ENCODE measurements at regions not wholly inside any gene's neighbourhood (a gene's known extent, or its start where the extent isn't known, plus 50 kb on each side); places are given as distances from the start of the nearest gene placed in this dataset.
A peak's percentile ranks its signal among the peaks of the same experiment; 100 is the strongest.

GRCh38 chr1:207228987-207229386 is 92.5 kb upstream of the CD55 start:
- no peak for DNase-seq

DNA sequence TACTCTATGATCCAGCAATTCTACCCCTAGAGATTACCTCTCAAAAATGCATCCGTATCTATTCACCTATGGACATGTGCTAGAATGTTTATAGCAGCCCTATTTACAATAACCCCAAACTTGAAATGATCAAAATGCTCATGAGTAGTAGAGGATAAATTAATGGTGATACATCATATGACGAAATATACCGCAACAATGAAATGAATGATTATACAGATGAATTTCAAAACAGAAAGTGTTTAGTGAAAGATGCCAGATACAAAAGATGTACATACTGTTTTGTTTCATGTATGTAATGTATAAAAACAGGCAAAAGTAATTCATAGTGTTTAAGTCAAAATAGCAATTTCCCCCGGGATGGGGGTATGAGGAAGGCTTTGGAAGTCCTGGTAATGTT is 91.0 kb upstream of the CD55 start:
- DNase-seq, result no peak
- no peak for TF ChIP-seq POLR2A (IDR thresholded peaks at IDR 0.05; ENCODE audit: low read length)
- TF ChIP-seq GATA1 (IDR thresholded peaks at IDR 0.05; ENCODE audit: low read depth, low read length), result no peak

More at GRCh38 chr1:207228987-207229386, 92.5 kb upstream of the CD55 start:
- TF ChIP-seq GATA1 (IDR thresholded peaks at IDR 0.05; ENCODE audit: low read depth, low read length) (no peak), POLR2A (IDR thresholded peaks at IDR 0.05; ENCODE audit: low read length) (no peak)

GRCh38 chr1:207234690-207235089 is 86.8 kb upstream of the CD55 start:
- TF ChIP-seq GATA1 (IDR thresholded peaks at IDR 0.05; ENCODE audit: low read depth, low read length) (no peak), POLR2A (IDR thresholded peaks at IDR 0.05; ENCODE audit: low read length) (no peak)
- no peak for DNase-seq

DNA sequence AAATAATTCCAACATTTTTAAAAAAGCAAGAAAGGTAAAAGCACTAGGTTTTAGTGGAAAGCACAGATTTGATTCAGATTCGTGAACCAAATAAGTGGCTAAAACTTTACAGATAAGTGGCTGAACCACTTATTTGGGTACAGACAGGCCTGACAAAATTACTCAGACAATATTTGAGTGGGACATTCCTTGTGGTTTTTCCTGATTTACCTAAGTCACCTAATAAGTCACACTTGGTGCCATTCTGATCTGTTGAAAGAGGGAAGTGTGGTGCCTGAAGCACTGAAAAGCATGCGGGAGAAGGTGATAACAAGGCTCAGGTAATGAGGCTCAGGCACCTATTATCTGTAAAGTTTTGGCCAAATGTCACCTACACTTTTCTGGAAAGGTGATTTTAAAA is 81.6 kb upstream of the CD55 start:
- TF ChIP-seq GATA1 (IDR thresholded peaks at IDR 0.05; ENCODE audit: low read depth, low read length) (no peak), POLR2A (IDR thresholded peaks at IDR 0.05; ENCODE audit: low read length) (no peak)
- no peak for DNase-seq

GRCh38 chr1:207240325-207241101 is 81.0 kb upstream of the CD55 start:
- no peak for DNase-seq
- TF ChIP-seq POLR2A (IDR thresholded peaks at IDR 0.05; ENCODE audit: low read length) (no peak), GATA1 (IDR thresholded peaks at IDR 0.05; ENCODE audit: low read depth, low read length) (no peak)

DNA sequence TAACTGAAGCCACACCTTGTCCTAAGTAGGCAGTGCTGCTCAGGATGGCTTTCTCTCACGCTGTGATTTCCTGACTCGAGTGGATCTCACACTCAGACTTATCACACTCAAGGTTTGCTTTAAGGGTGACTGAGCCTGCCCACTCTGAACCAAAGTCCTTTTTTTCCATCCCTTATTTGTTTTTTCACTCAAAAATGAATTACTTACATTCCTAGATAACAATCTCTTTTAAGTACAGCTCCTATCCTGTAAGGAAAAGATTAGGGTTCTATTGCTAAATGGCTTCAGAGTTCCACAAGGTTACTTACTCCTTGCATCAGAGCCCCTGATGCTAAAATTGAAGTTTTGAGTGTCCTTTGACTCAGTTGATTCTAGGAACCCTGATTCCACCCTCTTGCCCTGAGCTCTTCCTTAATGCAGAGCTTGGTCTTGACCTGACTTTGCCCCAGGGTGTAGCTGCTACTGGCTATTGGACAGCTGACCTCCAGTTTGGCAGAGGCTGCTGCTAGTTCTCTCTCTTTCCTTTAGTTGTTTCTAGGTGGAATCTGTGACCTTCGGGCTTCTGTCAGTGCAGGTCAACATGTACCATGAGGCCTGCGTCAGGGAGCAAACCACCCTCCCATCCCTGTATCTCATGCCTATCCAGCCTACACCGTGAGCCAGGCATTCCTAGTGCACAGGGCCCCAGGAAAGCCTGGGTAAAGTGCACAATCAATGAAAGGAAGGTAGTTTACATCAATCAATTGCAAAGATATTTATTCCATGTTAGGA is 80.1 kb upstream of the CD55 start:
- no peak for TF ChIP-seq POLR2A (IDR thresholded peaks at IDR 0.05; ENCODE audit: low read length)
- no peak for TF ChIP-seq GATA1 (IDR thresholded peaks at IDR 0.05; ENCODE audit: low read depth, low read length)
- DNase-seq, result peak in 1 of 2 experiments; percentile 23

DNA sequence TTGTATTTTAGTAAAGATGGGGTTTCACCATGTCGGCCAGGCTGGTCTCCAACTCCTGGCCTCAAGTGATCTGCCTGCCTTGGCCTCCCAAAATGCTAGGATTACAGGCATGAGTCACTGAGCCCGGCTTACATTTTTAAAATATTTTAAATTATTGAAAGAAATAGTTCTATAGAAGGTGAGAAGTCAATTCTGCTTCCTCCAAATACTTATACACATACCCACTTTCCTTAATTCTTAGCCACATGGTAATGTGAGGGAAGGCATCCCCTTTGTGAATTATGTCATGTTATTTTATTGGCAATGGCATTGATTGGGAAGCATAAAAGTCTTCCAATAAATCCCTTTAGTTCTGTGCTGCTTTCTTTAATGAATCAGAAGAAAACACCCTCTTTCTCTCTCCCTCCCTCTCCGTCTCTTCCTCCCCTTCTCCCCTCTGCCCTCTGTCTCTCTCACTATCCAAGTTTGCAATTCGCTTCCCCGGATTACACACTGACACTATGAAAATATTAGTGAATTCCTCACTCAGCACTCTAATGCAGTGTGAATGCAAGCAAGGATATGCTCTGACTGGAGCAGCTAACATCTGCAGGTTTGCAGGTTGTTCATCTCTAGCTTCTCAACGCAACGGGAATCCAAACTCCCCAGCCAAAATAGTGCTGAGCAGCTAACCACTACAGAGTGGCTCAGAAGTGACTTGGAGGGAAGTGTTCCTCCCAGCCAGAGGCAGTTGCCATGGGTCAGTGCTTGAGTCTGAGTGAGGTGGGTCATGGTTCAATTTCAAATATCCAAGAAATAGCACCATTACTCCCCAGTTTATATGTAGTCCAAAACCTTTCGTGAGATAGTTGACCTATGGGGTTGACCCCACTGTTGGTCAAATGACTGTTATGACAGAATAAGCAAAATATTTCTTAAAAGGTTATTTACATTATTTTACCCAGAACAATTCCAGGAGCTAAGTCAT is 77.8 kb upstream of the CD55 start:
- TF ChIP-seq GATA1 (IDR thresholded peaks at IDR 0.05; ENCODE audit: low read depth, low read length) (no peak), POLR2A (IDR thresholded peaks at IDR 0.05; ENCODE audit: low read length) (no peak)
- DNase-seq, result no peak

- DNase-seq, result peak in 1 of 2 experiments; percentile 12
- TF ChIP-seq POLR2A (IDR thresholded peaks at IDR 0.05; ENCODE audit: low read length) (no peak), GATA1 (IDR thresholded peaks at IDR 0.05; ENCODE audit: low read depth, low read length) (no peak)
Observed at GRCh38 chr1:207244409-207244801, 77.1 kb upstream of the CD55 start.

DNA sequence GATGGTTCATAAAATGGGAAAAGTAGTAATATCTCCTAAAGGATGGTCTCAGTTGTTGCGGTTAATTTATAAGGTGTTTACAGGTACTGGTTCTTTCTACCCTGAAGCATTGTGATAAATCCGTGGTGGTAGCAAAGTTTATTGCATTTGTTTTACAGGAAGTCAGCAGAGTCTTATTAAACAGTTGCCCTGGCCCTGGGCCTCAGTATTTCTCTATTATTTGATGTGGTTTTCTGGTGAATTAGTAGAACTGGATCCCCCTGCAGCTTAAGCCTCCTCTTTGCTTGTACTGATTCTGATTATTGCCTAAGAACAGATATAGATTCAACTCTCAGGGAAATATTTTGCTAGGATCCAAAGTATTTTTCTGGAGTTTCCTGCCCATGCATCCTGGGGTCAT is 76.4 kb upstream of the CD55 start:
- DNase-seq, result no peak
- TF ChIP-seq POLR2A (IDR thresholded peaks at IDR 0.05; ENCODE audit: low read length) (no peak), GATA1 (IDR thresholded peaks at IDR 0.05; ENCODE audit: low read depth, low read length) (no peak)

DNA sequence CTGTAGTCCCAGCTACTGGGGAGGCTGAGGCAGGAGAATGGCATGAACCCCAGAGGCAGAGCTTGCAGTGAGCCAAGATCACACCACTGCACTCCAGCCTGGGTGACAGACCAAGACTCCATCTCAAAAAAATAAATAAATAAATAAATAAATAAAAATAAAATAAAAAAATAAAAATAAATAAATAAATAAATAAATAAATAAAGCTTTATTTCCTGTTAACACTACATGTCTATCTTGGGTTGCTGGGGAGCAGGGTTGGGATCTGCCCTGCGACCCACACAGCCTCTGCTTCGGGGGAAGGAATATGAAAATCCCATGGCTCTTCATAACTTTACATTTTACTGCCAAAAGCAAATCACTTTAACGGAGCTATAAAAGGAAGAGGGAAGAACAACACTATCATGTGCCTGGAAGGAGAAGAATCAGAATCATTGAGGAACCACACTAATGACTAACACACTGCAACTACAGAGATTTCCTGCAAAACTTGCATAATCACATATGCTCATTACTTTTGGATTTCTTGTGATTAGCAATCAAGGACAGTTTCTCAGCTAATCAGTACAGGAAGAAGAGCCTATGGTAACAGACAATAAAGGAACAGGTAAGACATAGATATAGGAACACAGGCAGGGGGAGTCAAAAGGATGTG is 72.8 kb upstream of the CD55 start:
- TF ChIP-seq GATA1 (IDR thresholded peaks at IDR 0.05; ENCODE audit: low read depth, low read length) (no peak), POLR2A (IDR thresholded peaks at IDR 0.05; ENCODE audit: low read length) (no peak)
- no peak for DNase-seq

DNA sequence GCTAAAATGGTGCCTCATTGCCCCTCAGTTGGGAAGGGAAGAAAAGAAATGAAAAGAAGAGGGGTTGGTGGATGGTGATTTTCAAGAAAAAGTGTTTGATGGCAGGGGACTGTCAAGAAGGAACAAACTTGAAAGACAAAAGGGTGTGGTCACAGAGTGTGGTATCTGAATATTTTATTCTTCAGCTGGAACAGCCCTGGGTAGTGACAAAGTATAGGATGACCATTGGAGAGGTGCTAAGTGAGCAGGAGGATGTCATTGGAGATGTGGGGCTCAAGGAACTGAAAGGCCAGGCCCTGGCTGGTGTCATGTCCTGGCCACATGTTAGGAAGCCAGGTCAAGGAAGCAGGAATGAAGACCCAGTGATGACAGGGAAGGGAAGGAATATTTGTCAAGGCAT is 71.0 kb upstream of the CD55 start:
- DNase-seq, result no peak
- TF ChIP-seq GATA1 (IDR thresholded peaks at IDR 0.05; ENCODE audit: low read depth, low read length) (no peak), POLR2A (IDR thresholded peaks at IDR 0.05; ENCODE audit: low read length) (no peak)

GRCh38 chr1:207251066-207251465 is 70.4 kb upstream of the CD55 start:
- TF ChIP-seq GATA1 (IDR thresholded peaks at IDR 0.05; ENCODE audit: low read depth, low read length) (no peak), POLR2A (IDR thresholded peaks at IDR 0.05; ENCODE audit: low read length) (no peak)
- DNase-seq, result no peak

DNA sequence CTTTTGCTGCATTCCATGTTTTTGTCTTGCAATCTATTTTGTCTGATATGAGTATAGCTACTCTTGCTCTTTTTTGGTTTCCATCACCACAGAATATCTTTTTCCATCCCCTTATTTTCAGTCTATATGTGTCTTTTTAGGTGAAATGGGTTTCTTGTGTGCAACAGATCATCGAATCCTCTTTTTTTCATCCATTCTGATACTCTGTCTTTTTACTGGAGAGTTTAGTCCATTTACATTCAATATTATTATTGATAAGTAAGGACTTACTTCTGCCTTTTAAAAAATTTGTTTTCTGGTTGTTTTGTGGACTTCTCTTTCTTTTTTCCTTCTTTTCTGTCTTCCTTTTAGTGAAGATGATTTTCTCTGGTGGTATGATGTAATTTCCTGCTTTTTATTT is 64.6 kb upstream of the CD55 start:
- no peak for TF ChIP-seq POLR2A (IDR thresholded peaks at IDR 0.05; ENCODE audit: low read length)
- no peak for TF ChIP-seq GATA1 (IDR thresholded peaks at IDR 0.05; ENCODE audit: low read depth, low read length)
- no peak for DNase-seq
